Naive thymus-derived CD4-positive, alpha-beta T cell (primary cell): ENCODE measurements at regions not wholly inside any gene's neighbourhood (a gene's known extent, or its start where the extent isn't known, plus 50 kb on each side); places are given as distances from the start of the nearest gene placed in this dataset.

Source experiments
- ATAC-seq: fragments of 150-1000 bp; cut with Tn5 transposase; 2 replicates; pipeline ENCODE4 v1.10.0; 2021; ENCODE audit warnings: mild to moderate bottlenecking, moderate library complexity
- CTCF ChIA-PET: fragments of 350-600 bp; sonication (Branson Sonifier 250); formaldehyde crosslinking; loops from one replicate; lab custom pipeline; 2021; ENCODE audit warnings: antibody characterized with exemption; lab: Charles Lee
- POLR2A ChIA-PET: fragments of 350-600 bp; sonication (Branson Sonifier 250); formaldehyde crosslinking; loops from one replicate; lab custom pipeline; 2021; ENCODE audit warnings: antibody characterized with exemption, inconsistent platforms; lab: Charles Lee
- DNase-seq, 9 donors: peaks; one replicate each; pipeline versions ENCODE4 v3.0.0 to v3.0.0-alpha.2; 2020 to 2022; ENCODE audit warnings: mixed read lengths in 1 of 9
- H3K27ac ChIP-seq: one replicate; pipeline ENCODE4 v1.7.0; 2013; ENCODE audit warnings: mild to moderate bottlenecking, low read depth, low read length, moderate library complexity
- H3K27me3 ChIP-seq, 2 donors: one replicate each; pipeline ENCODE4 v1.7.0; 2013; ENCODE audit warnings: low read length in 2 of 2, mild to moderate bottlenecking in 2 of 2, moderate library complexity in 2 of 2; ENCODE audit not compliant: control insufficient read depth in 2 of 2, insufficient read depth in 2 of 2
- H3K36me3 ChIP-seq, 3 experiments: 1 replicate in 2 of 3; 2 replicates in 1 of 3; pipeline ENCODE4 v1.7.0; 2013; ENCODE audit warnings: low read length in 3 of 3, mild to moderate bottlenecking in 3 of 3, moderate library complexity in 1 of 3; ENCODE audit not compliant: insufficient read depth in 3 of 3, control insufficient read depth in 2 of 3
- H3K4me1 ChIP-seq, 2 donors: one replicate each; pipeline ENCODE4 v1.7.0; 2013; ENCODE audit warnings: low read length in 2 of 2, mild to moderate bottlenecking in 2 of 2, moderate library complexity in 1 of 2; ENCODE audit not compliant: control insufficient read depth in 2 of 2, insufficient read depth in 2 of 2
- H3K4me3 ChIP-seq: 2 replicates; pipeline ENCODE4 v1.7.0; 2013; ENCODE audit warnings: mild to moderate bottlenecking, low read length
- H3K9me3 ChIP-seq, 3 experiments: 1 replicate in 2 of 3; 2 replicates in 1 of 3; pipeline ENCODE4 v1.7.0; 2013; ENCODE audit warnings: low read length in 3 of 3; ENCODE audit not compliant: control insufficient read depth in 2 of 3
- H3K27ac Mint-ChIP-seq, 9 donors: one replicate each; pipeline ENCODE4 v1.8.0; 2020 to 2022; ENCODE audit warnings: mixed read lengths in 9 of 9, mild to moderate bottlenecking in 8 of 9, moderate library complexity in 5 of 9, inconsistent platforms in 2 of 9
- H3K27me3 Mint-ChIP-seq, 5 donors: one replicate each; pipeline ENCODE4 v1.8.0; 2021 to 2022; ENCODE audit warnings: mixed read lengths in 5 of 5, mild to moderate bottlenecking in 1 of 5
- H3K36me3 Mint-ChIP-seq, 5 donors: one replicate each; pipeline ENCODE4 v1.8.0; 2020 to 2022; ENCODE audit warnings: mixed read lengths in 5 of 5, mild to moderate bottlenecking in 3 of 5, inconsistent platforms in 1 of 5
- H3K4me1 Mint-ChIP-seq, 7 donors: one replicate each; pipeline ENCODE4 v1.8.0; 2020 to 2022; ENCODE audit warnings: mixed read lengths in 7 of 7, mild to moderate bottlenecking in 3 of 7, inconsistent platforms in 1 of 7
- H3K4me3 Mint-ChIP-seq, 10 donors: one replicate each; pipeline ENCODE4 v1.8.0; 2020 to 2022; ENCODE audit warnings: mild to moderate bottlenecking in 10 of 10, mixed read lengths in 10 of 10, moderate library complexity in 6 of 10, inconsistent platforms in 2 of 10
- H3K9me3 Mint-ChIP-seq, 11 donors: one replicate each; pipeline ENCODE4 v1.8.0; 2020 to 2022; ENCODE audit warnings: mixed read lengths in 11 of 11, mild to moderate bottlenecking in 4 of 11, inconsistent platforms in 1 of 11, moderate library complexity in 1 of 11
- intact Hi-C, 2 donors: fragments of 100-400 bp; cut with micrococcal nuclease; formaldehyde crosslinking; loops; one replicate each; pipeline ENCODE4 v1.15.1; 2023

DNA sequence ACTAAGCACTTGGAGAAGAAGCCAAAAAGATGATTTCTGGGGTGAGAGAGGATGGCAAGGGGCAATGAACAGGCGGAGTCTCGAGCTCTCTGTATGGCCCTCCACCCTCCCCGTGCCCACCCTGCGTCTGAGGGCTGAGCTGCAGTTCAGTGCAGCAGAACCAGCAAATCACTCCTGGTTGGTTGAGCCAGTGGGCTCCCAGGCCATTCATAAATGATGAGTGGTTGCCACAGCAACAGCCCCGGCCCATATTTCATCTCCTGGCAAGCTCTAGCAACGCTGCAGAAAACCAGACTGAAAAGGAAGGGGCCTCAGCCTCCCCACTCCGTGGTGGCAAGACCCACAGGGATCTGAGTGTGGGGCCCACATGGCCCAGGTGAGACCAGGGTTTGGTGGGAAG, 93.8 kb upstream of the PPP1R26 start:
- no peaks in the 10 kb centered on the region for H3K36me3 ChIP-seq
- intact Hi-C loops, result no loop called here
- H3K9me3 ChIP-seq, result no peaks in the 10 kb centered on the region
- H3K36me3 Mint-ChIP-seq, result no peaks in the 10 kb centered on the region
- no peaks in the 10 kb centered on the region for H3K27me3 ChIP-seq
- H3K4me3 ChIP-seq, result no peak overlapping the region
- ATAC-seq (no peak), DNase-seq (no peak)
- no peak overlapping the region for H3K27ac ChIP-seq
- peaks cover 0 to 3% (median 0%) of the 10 kb centered on the region in 11 donors for H3K9me3 Mint-ChIP-seq
- H3K4me1 ChIP-seq, result no peaks in the 10 kb centered on the region
- no peak overlapping the region for H3K27ac Mint-ChIP-seq
- ChIA-PET POLR2A (no interaction called here), CTCF (no interaction called here)
- no peak overlapping the region for H3K4me3 Mint-ChIP-seq
- peaks cover 0 to 4% (median 0%) of the 10 kb centered on the region in 5 donors for H3K27me3 Mint-ChIP-seq
- peaks cover 0 to 3% (median 0%) of the 10 kb centered on the region in 7 donors for H3K4me1 Mint-ChIP-seq

DNA sequence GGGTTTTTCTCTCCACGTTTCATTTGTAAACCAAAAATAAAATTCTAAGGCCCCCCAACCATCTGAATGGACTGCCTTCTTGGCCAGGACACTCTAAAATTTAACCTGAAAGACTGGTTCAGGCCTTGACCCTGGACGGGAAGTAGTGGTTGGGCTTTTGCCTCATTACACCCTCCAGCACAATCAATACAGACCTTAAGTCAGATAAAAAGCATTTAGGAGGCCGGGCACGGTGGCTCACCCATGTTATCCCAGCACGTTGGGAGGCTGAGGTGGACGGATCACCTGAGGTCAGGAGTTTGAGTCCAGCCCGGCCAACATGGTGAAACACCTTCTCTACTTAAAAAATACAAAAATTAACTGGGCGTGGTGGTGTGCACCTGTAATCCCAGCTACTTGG, 91.6 kb upstream of the PPP1R26 start:
- no peak overlapping the region for H3K4me3 Mint-ChIP-seq
- no peak overlapping the region for H3K4me3 ChIP-seq
- no peaks in the 10 kb centered on the region for H3K9me3 Mint-ChIP-seq

DNA sequence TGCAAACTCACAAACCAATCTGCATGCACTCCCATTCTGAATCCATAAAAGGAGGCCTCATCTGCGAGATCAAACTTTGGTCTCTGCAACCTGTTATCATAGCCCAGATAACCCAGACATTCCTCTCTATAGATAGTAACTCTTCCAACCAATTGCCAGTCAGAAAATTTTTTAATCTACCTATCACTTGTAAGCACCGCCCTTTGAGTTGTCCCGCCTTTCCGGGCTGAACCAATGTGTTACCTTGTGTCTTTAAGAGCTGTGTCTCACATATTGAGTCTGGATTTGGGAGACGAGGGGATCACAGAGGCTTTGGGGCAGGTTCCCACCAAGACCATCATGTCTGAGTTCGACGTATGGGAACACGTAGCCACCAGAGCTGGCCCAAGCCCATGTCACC, 91.1 kb upstream of the PPP1R26 start:
- CTCF ChIA-PET, result no interaction called here
- no peak overlapping the region for H3K27ac Mint-ChIP-seq
- no peak for DNase-seq
- H3K4me1 Mint-ChIP-seq, result peaks cover 0 to 3% (median 0%) of the 10 kb centered on the region in 7 donors
- no peaks in the 10 kb centered on the region for H3K27me3 ChIP-seq
- H3K4me3 Mint-ChIP-seq, result no peak overlapping the region
- intact Hi-C loops, result no loop called here
- H3K27ac ChIP-seq, result no peak overlapping the region
- H3K9me3 ChIP-seq, result no peaks in the 10 kb centered on the region
- H3K36me3 Mint-ChIP-seq, result no peaks in the 10 kb centered on the region
- no peaks in the 10 kb centered on the region for H3K4me1 ChIP-seq
- ATAC-seq, result no peak
- H3K36me3 ChIP-seq, result no peaks in the 10 kb centered on the region
- H3K27me3 Mint-ChIP-seq, result peaks cover 0 to 4% (median 0%) of the 10 kb centered on the region in 5 donors
- no peak overlapping the region for H3K4me3 ChIP-seq
- POLR2A ChIA-PET, result no interaction called here
- H3K9me3 Mint-ChIP-seq, result no peaks in the 10 kb centered on the region

More for the DNA sequence above, 91.6 kb upstream of the PPP1R26 start:
- intact Hi-C loops, result no loop called here
- Mint-ChIP-seq H3K27ac (no peak overlapping the region), H3K4me1 (peaks cover 0 to 3% (median 0%) of the 10 kb centered on the region in 7 donors), H3K36me3 (no peaks in the 10 kb centered on the region), H3K27me3 (peaks cover 0 to 4% (median 0%) of the 10 kb centered on the region in 5 donors)
- CTCF ChIA-PET, result no interaction called here
- H3K36me3 ChIP-seq, result no peaks in the 10 kb centered on the region
- no peak overlapping the region for H3K27ac ChIP-seq
- H3K9me3 ChIP-seq, result no peaks in the 10 kb centered on the region
- DNase-seq, result no peak
- no peak for ATAC-seq
- H3K4me1 ChIP-seq, result no peaks in the 10 kb centered on the region
- POLR2A ChIA-PET, result no interaction called here
- H3K27me3 ChIP-seq, result no peaks in the 10 kb centered on the region

DNA sequence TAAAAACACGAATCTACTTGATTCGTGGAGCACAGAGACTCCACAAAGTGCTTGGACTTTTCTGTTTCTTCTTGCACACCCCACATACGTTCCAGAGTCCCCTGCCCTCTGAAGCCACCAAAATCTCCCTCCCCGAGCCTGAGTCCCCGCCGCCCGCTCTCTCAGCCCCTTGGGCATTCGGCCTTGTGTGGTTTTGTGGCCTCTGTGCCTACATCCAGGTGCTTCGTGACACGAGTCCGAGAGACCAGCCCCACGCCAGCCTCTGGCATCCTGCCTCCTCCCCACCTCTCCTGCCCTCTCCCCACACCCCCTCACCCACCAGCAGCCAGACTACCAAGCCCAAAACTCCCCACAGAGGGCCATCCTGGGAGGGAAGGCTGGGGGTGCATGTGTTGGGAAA, 87.8 kb upstream of the PPP1R26 start:
- H3K4me3 Mint-ChIP-seq, result no peak overlapping the region
- intact Hi-C loops, result no loop called here
- DNase-seq (no peak), ATAC-seq (no peak)
- no peak overlapping the region for H3K27ac Mint-ChIP-seq
- Histone ChIP-seq H3K9me3 (no peaks in the 10 kb centered on the region), H3K27ac (no peak overlapping the region), H3K36me3 (no peaks in the 10 kb centered on the region), H3K4me3 (no peak overlapping the region), H3K4me1 (no peaks in the 10 kb centered on the region), H3K27me3 (no peaks in the 10 kb centered on the region)
- ChIA-PET CTCF (no interaction called here), POLR2A (no interaction called here)
- peaks cover 0 to 4% (median 0%) of the 10 kb centered on the region in 5 donors for H3K27me3 Mint-ChIP-seq
- peaks cover 0 to 3% (median 0%) of the 10 kb centered on the region in 11 donors for H3K9me3 Mint-ChIP-seq
- H3K36me3 Mint-ChIP-seq, result no peaks in the 10 kb centered on the region
- H3K4me1 Mint-ChIP-seq, result peaks cover 0 to 1% (median 0%) of the 10 kb centered on the region in 7 donors

- Mint-ChIP-seq H3K4me3 (no peak overlapping the region), H3K27ac (no peak overlapping the region), H3K9me3 (peaks cover 0 to 3% (median 0%) of the 10 kb centered on the region in 11 donors), H3K4me1 (peaks cover 0 to 1% (median 0%) of the 10 kb centered on the region in 7 donors), H3K36me3 (no peaks in the 10 kb centered on the region), H3K27me3 (peaks cover 0 to 4% (median 0%) of the 10 kb centered on the region in 5 donors)
- no peak overlapping the region for H3K27ac ChIP-seq
- H3K27me3 ChIP-seq, result no peaks in the 10 kb centered on the region
- ChIA-PET POLR2A (no interaction called here), CTCF (no interaction called here)
- DNase-seq (no peak), ATAC-seq (no peak)
- H3K4me3 ChIP-seq, result no peak overlapping the region
- no peaks in the 10 kb centered on the region for H3K9me3 ChIP-seq
- intact Hi-C loops, result no loop called here
- H3K4me1 ChIP-seq, result no peaks in the 10 kb centered on the region
- no peaks in the 10 kb centered on the region for H3K36me3 ChIP-seq
These were observed 87.1 kb upstream of the PPP1R26 start for GRCh38 chr9:135392511-135392910.

DNA sequence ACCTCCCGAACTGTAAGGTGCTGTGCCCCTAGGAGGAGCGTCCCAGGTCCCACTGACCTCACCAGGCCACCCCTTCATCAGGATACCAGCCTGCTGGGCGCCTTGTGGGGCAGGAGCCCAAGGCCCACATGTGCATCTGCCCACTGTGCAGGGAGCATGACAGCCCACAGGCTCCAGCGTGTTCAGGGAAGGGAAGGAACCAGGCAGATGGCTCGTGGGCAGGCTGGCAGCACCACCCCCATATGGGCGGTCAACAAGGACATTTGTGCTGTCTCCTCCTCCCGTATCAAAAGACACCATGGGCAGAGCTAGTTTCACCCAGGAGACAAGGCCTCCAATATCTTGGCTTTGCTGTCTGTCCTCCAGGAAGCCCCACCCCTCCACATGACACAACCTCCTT, 85.5 kb upstream of the PPP1R26 start:
- H3K27me3 ChIP-seq, result no peaks in the 10 kb centered on the region
- H3K9me3 ChIP-seq, result no peaks in the 10 kb centered on the region
- Mint-ChIP-seq H3K4me3 (no peak overlapping the region), H3K4me1 (peaks cover 0 to 1% (median 0%) of the 10 kb centered on the region in 7 donors), H3K9me3 (peaks cover 0 to 3% (median 0%) of the 10 kb centered on the region in 11 donors), H3K27me3 (peaks cover 0 to 4% (median 0%) of the 10 kb centered on the region in 5 donors), H3K36me3 (no peaks in the 10 kb centered on the region), H3K27ac (no peak overlapping the region)
- ChIA-PET POLR2A (no interaction called here), CTCF (no interaction called here)
- no peak overlapping the region for H3K27ac ChIP-seq
- no peaks in the 10 kb centered on the region for H3K4me1 ChIP-seq
- no peaks in the 10 kb centered on the region for H3K36me3 ChIP-seq
- DNase-seq (no peak), ATAC-seq (no peak)
- intact Hi-C loops, result no loop called here
- H3K4me3 ChIP-seq, result no peak overlapping the region
